ENCODE measurements at regions not wholly inside any gene's neighbourhood (a gene's known extent, or its start where the extent isn't known, plus 50 kb on each side); places are given as distances from the start of the nearest gene placed in this dataset.

GRCh38 chr10:3481496-3481895, 303.5 kb downstream of the KLF6 start:
- no peak for TF ChIP-seq CTCF (conservative IDR thresholded peaks at IDR 0.05; ENCODE audit: low read depth, low read length)
- no peak for TF ChIP-seq POLR2A (IDR thresholded peaks at IDR 0.05; ENCODE audit: low read depth, low read length)
- TF ChIP-seq FOS (IDR thresholded peaks at IDR 0.05; ENCODE audit: low read depth, low read length): no peak
- TF ChIP-seq MAFK (IDR thresholded peaks at IDR 0.05; ENCODE audit: low read depth, low read length): no peak
- TF ChIP-seq RCOR1 (IDR thresholded peaks at IDR 0.05; ENCODE audit: insufficient replicate concordance, low read length): no peak
